Astrocyte of the cerebellum (primary cell): ENCODE measurements at regions not wholly inside any gene's neighbourhood (a gene's known extent, or its start where the extent isn't known, plus 50 kb on each side); places are given as distances from the start of the nearest gene placed in this dataset.

Experiments
- DNase-seq: peaks from one replicate; pipeline ENCODE4 v3.0.0-alpha.2; 2011; ENCODE audit warnings: low read depth
- H3K4me3 ChIP-seq: 2 replicates; pipeline ENCODE4 v1.5.1; 2011; ENCODE audit warnings: mild to moderate bottlenecking, low read depth, low read length, moderate library complexity
- CTCF ChIP-seq: IDR thresholded peaks from 2 replicates; pipeline ENCODE4 v1.5.1; 2012; ENCODE audit warnings: low read length, low read depth, moderate library complexity, mild to moderate bottlenecking; ENCODE audit errors: missing control alignments
- in situ Hi-C: cut with HindIII; loops from 2 replicates; pipeline ENCODE4 v1.10.0; 2017; ENCODE audit warnings: low sequenced_read_pairs

GRCh38 chr18:10124557-10124956 is 210.7 kb downstream of the VAPA start:
- no peak overlapping the region for H3K4me3 ChIP-seq
- no peak for TF ChIP-seq CTCF
- in situ Hi-C loops, result no loop called here
- DNase-seq, result no peak

GRCh38 chr18:10124967-10125366 is 211.2 kb downstream of the VAPA start:
- H3K4me3 ChIP-seq, result no peak overlapping the region
- TF ChIP-seq CTCF, result no peak
- in situ Hi-C loops, result no loop called here
- DNase-seq, result no peak

- in situ Hi-C loops, result no loop called here
- DNase-seq, result no peak
- no peak for TF ChIP-seq CTCF
- no peak overlapping the region for H3K4me3 ChIP-seq
Measured at GRCh38 chr18:10127729-10128128, 213.9 kb downstream of the VAPA start.

- H3K4me3 ChIP-seq, result no peak overlapping the region
- no peak for DNase-seq
- in situ Hi-C loops, result no loop called here
- no peak for TF ChIP-seq CTCF
Measured at GRCh38 chr18:10128921-10129501, 215.2 kb downstream of the VAPA start.

GRCh38 chr18:10130606-10131005 is 216.8 kb downstream of the VAPA start:
- no peak for TF ChIP-seq CTCF

GRCh38 chr18:10131081-10131459 is 217.3 kb downstream of the VAPA start:
- H3K4me3 ChIP-seq, result no peak overlapping the region

More at GRCh38 chr18:10130606-10131005, 216.8 kb downstream of the VAPA start:
- in situ Hi-C loops, result no loop called here
- H3K4me3 ChIP-seq, result no peak overlapping the region
- DNase-seq, result no peak

More at GRCh38 chr18:10131081-10131459, 217.3 kb downstream of the VAPA start:
- no peak for TF ChIP-seq CTCF
- no peak for DNase-seq
- in situ Hi-C loops, result no loop called here
